Endothelial cell of umbilical vein (primary cell): ENCODE measurements at regions not wholly inside any gene's neighbourhood (a gene's known extent, or its start where the extent isn't known, plus 50 kb on each side); places are given as distances from the start of the nearest gene placed in this dataset.
"Not testable (repeated sequence)": the region's sequence is repeated elsewhere in the genome, so short reads cannot be mapped to it uniquely, and the experiment has no call there.

Experiments
- BruUV-seq: library from RNA; stranded (reverse); fragments of 400-500 nt; replicated peaks from 2 replicates; lab custom pipeline; 2021; lab: Mats Ljungman, UMichigan
- CTCF ChIA-PET: fragments of 300-600, 350-600 bp; sonication (Branson Sonifier 250); formaldehyde crosslinking; loops from one replicate; lab custom pipeline; 2021; ENCODE audit warnings: antibody characterized with exemption, inconsistent platforms; lab: Charles Lee
- POLR2A ChIA-PET: fragments of 300-600, 350-600 bp; sonication (Branson Sonifier 250); formaldehyde crosslinking; loops from one replicate; lab custom pipeline; 2021; ENCODE audit warnings: antibody characterized with exemption, inconsistent platforms; lab: Charles Lee
- DNase-seq: peaks from one replicate; pipeline ENCODE4 v3.0.0-alpha.2; 2011; ENCODE audit warnings: low read depth, low spot score
- FAIRE-seq: peaks from 2 replicates; lab custom pipeline; 2011; peaks lifted over from hg19 to GRCh38; lab: Jason Lieb, UNC
- H2AFZ ChIP-seq: 2 replicates; pipeline ENCODE4 v1.6.0; 2012; ENCODE audit warnings: low read depth, low read length, control low read depth, inconsistent platforms
- H3K27ac ChIP-seq: 2 replicates; pipeline ENCODE4 v1.5.1; 2011; ENCODE audit warnings: low read depth, mild to moderate bottlenecking, control low read depth, low read length, moderate library complexity; ENCODE audit not compliant: insufficient read depth
- H3K27me3 ChIP-seq, 2 experiments: 2 replicates each; pipeline versions ENCODE4 v1.6.0 to v1.6.1; 2011; ENCODE audit warnings: low read length in 2 of 2, mixed read lengths in 1 of 2; ENCODE audit not compliant: control insufficient read depth in 2 of 2, insufficient read depth in 2 of 2
- H3K36me3 ChIP-seq, 2 experiments: 2 replicates in 1 of 2; 3 replicates in 1 of 2; pipeline ENCODE4 v1.5.1; 2011; ENCODE audit warnings: low read length in 2 of 2, mild to moderate bottlenecking in 1 of 2, moderate library complexity in 1 of 2; ENCODE audit not compliant: control insufficient read depth in 2 of 2, insufficient read depth in 2 of 2; ENCODE audit errors: extremely low read depth in 1 of 2
- H3K4me1 ChIP-seq: 3 replicates; pipeline ENCODE4 v1.5.1; 2011; ENCODE audit warnings: mild to moderate bottlenecking, low read length; ENCODE audit not compliant: control insufficient read depth, insufficient read depth; ENCODE audit errors: extremely low read depth
- H3K4me2 ChIP-seq: 2 replicates; pipeline ENCODE4 v1.6.1; 2011; ENCODE audit warnings: low read length, control low read depth, mixed read lengths; ENCODE audit not compliant: insufficient read depth
- H3K4me3 ChIP-seq, 3 experiments: fragments of 200-600 bp in 1 of 3; sonication (generic), shearing (Covaris generic) in 1 of 3; replicated peaks in 1 of 3; 2 replicates each; pipeline ENCODE4 v1.5.1; 2011 to 2016; ENCODE audit warnings: control low read depth in 3 of 3, low read length in 3 of 3, mild to moderate bottlenecking in 2 of 3, inconsistent platforms in 1 of 3, low read depth in 1 of 3, moderate library complexity in 1 of 3; ENCODE audit not compliant: insufficient read depth in 1 of 3
- H3K79me2 ChIP-seq: 2 replicates; pipeline ENCODE4 v1.6.0; 2012; ENCODE audit warnings: low read length, inconsistent platforms; ENCODE audit not compliant: control insufficient read depth, insufficient read depth
- H3K9ac ChIP-seq: replicated peaks from 2 replicates; pipeline ENCODE3; 2011; ENCODE audit warnings: low read length, control low read depth; ENCODE audit not compliant: insufficient read depth; ENCODE audit errors: extremely low read depth
- H3K9me1 ChIP-seq: replicated peaks from 3 replicates; pipeline ENCODE4 v1.6.0; 2011; ENCODE audit warnings: mild to moderate bottlenecking, low read length; ENCODE audit not compliant: control insufficient read depth, insufficient read depth; ENCODE audit errors: extremely low read depth
- H3K9me3 ChIP-seq: replicated peaks from 2 replicates; pipeline ENCODE4 v1.5.1; 2012; ENCODE audit warnings: low read length, inconsistent platforms; ENCODE audit not compliant: control insufficient read depth, insufficient read depth
- H4K20me1 ChIP-seq: replicated peaks from 2 replicates; pipeline ENCODE3; 2011; ENCODE audit warnings: mild to moderate bottlenecking, low read length; ENCODE audit not compliant: control insufficient read depth, insufficient read depth; ENCODE audit errors: extremely low read depth
- EZH2 ChIP-seq: IDR thresholded peaks from 2 replicates; pipeline ENCODE4 v1.6.1; 2012; ENCODE audit warnings: borderline replicate concordance, low read depth, mild to moderate bottlenecking, moderate library complexity, low read length, inconsistent platforms; ENCODE audit not compliant: severe bottlenecking
- FOS ChIP-seq: IDR thresholded peaks from 2 replicates; pipeline ENCODE4 v1.6.1; 2011; ENCODE audit warnings: mild to moderate bottlenecking, low read length, moderate library complexity, borderline replicate concordance; ENCODE audit not compliant: insufficient read depth
- GATA2 ChIP-seq: IDR thresholded peaks from 2 replicates; pipeline ENCODE4 v1.7.0; 2011; ENCODE audit warnings: low read depth, mild to moderate bottlenecking, moderate library complexity, mixed read lengths, low read length; ENCODE audit not compliant: insufficient read length, insufficient read depth
- JUN ChIP-seq: IDR thresholded peaks from 2 replicates; pipeline ENCODE4 v1.6.1; 2011; ENCODE audit warnings: borderline replicate concordance, low read depth; ENCODE audit not compliant: insufficient read length, insufficient read depth
- MAX ChIP-seq: IDR thresholded peaks from 2 replicates; pipeline ENCODE4 v1.6.1; 2011; ENCODE audit not compliant: insufficient read depth, insufficient read length
- MYC ChIP-seq: IDR thresholded peaks from one replicate; pipeline ENCODE4 v1.6.1; 2011; ENCODE audit warnings: mild to moderate bottlenecking, low read depth, low read length
- POLR2A ChIP-seq: IDR thresholded peaks from 2 replicates; pipeline ENCODE4 v1.6.1; 2012; ENCODE audit warnings: low read depth, mild to moderate bottlenecking, control low read depth, low read length
- POLR2AphosphoS5 ChIP-seq: IDR thresholded peaks from 2 replicates; pipeline ENCODE4 v1.6.1; 2012; ENCODE audit warnings: low read depth, mild to moderate bottlenecking, control low read depth, low read length, moderate library complexity; ENCODE audit not compliant: insufficient read depth
- dilution Hi-C: fragments of 300-500 bp; cut with MboI; formaldehyde crosslinking; loops from one replicate; pipeline ENCODE4 v1.15.0; 2019; ENCODE audit warnings: low sequenced_read_pairs; ENCODE audit not compliant: extremely low pct_ligation_motif_present
- intact Hi-C: fragments of 100-400 bp; cut with micrococcal nuclease; formaldehyde crosslinking; loops from one replicate; pipeline ENCODE4 v1.10.0; 2022
- TF ChIP-seq, protein P1 (sequence below), 2 donors: IDR thresholded peaks; 1 replicate in 1 of 2; 2 replicates in 1 of 2; pipeline ENCODE4 v1.5.1; 2011; ENCODE audit warnings: low read length in 2 of 2, mild to moderate bottlenecking in 2 of 2, moderate library complexity in 2 of 2, control low read depth in 1 of 2, inconsistent platforms in 1 of 2, low read depth in 1 of 2; ENCODE audit not compliant: insufficient read depth in 1 of 2; ENCODE audit errors: extremely low read depth in 1 of 2

- no peak overlapping the region for H3K4me2 ChIP-seq
- no peaks in the 10 kb centered on the region for H3K27me3 ChIP-seq
- H3K36me3 ChIP-seq, result no peaks in the 10 kb centered on the region
- no peaks in the 10 kb centered on the region for H4K20me1 ChIP-seq
- H3K79me2 ChIP-seq, result no peaks in the 10 kb centered on the region
- H3K9ac ChIP-seq, result no peak overlapping the region
- TF ChIP-seq EZH2 (no peak), GATA2 (no peak), MYC (no peak), POLR2A (no peak), POLR2AphosphoS5 (no peak), FOS (no peak), MAX (no peak), JUN (no peak)
- TF ChIP-seq, protein P1, sequence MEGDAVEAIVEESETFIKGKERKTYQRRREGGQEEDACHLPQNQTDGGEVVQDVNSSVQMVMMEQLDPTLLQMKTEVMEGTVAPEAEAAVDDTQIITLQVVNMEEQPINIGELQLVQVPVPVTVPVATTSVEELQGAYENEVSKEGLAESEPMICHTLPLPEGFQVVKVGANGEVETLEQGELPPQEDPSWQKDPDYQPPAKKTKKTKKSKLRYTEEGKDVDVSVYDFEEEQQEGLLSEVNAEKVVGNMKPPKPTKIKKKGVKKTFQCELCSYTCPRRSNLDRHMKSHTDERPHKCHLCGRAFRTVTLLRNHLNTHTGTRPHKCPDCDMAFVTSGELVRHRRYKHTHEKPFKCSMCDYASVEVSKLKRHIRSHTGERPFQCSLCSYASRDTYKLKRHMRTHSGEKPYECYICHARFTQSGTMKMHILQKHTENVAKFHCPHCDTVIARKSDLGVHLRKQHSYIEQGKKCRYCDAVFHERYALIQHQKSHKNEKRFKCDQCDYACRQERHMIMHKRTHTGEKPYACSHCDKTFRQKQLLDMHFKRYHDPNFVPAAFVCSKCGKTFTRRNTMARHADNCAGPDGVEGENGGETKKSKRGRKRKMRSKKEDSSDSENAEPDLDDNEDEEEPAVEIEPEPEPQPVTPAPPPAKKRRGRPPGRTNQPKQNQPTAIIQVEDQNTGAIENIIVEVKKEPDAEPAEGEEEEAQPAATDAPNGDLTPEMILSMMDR (IDR thresholded peaks at IDR 0.05; ENCODE audit: extremely low read depth in 1 of 2, insufficient read depth in 1 of 2, low read depth in 1 of 2, low read length in 2 of 2), result no peak
- CTCF ChIA-PET, result interaction anchor here (1.3 to 1.7 kb wide), 2 partner anchors 11 to 270 kb away, joined by 3 read pairs; no protein-coding TSS in a partner anchor
- no peak overlapping the region for H2AFZ ChIP-seq
- intact Hi-C loops (no loop called here), dilution Hi-C loops (no loop called here)
- H3K9me1 ChIP-seq, result no peaks in the 10 kb centered on the region
- FAIRE-seq (no peak), DNase-seq (no peak)
- H3K27ac ChIP-seq, result no peak overlapping the region
- no peak overlapping the region for H3K4me3 ChIP-seq
- H3K4me1 ChIP-seq, result no peaks in the 10 kb centered on the region
- H3K9me3 ChIP-seq, result no peaks in the 10 kb centered on the region
- POLR2A ChIA-PET, result no interaction called here
- BruUV-seq, result no TSS peak
Measured at GRCh38 chr15:36039996-36040572, 494.1 kb upstream of the DPH6 start.

DNA sequence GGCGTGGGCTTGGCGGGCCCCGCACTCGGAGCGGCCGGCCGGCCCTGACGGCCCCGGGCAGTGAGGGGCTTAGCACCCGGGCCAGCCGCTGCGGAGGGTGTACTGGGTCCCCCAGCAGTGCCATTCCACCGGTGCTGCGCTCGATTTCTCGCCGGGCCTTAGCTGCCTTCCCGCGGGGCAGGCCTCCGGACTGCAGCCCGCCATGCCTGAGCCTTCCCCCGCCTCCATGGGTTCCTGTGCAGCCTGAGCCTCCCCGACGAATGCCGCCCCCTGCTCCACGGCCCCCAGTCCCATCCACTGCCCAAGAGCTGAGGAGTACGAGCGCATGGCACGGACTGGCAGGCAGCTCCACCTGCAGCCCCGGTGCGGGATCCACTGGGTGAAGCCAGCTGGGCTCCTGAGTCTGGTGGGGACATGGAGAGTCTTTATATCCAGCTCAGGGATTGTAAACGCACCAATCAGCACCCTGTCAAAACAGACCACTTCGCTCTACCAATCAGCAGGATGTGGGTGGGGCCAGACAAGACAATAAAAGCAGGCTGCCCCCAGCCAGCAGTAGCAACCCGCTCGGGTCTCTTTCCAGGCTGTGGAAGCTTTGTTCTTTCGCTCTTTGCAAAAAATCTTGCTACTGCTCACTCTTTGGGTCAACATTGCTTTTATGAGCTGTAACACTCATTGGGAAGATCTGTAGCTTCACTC is 501.2 kb upstream of the DPH6 start:
- H3K27ac ChIP-seq, FAIRE-seq, H3K4me2 ChIP-seq, H3K9me1 ChIP-seq, H3K36me3 ChIP-seq, BruUV-seq, H3K4me1 ChIP-seq, H3K9ac ChIP-seq, H3K4me3 ChIP-seq, DNase-seq, intact Hi-C loops, H3K27me3 ChIP-seq, H2AFZ ChIP-seq, H4K20me1 ChIP-seq, H3K79me2 ChIP-seq, dilution Hi-C loops, H3K9me3 ChIP-seq, POLR2A ChIA-PET: not testable (repeated sequence)
- CTCF ChIA-PET, result interaction anchor here (0.7 kb wide), 1 partner anchor 14 kb away, joined by 3 read pairs; no protein-coding TSS in a partner anchor
